HEK293 (cell line): ENCODE measurements at regions not wholly inside any gene's neighbourhood (a gene's known extent, or its start where the extent isn't known, plus 50 kb on each side); places are given as distances from the start of the nearest gene placed in this dataset.

Experiments used
- BCL11B ChIP-seq: fragments of 450-650 bp; formaldehyde crosslinking; IDR thresholded peaks from 2 replicates; pipeline ENCODE4 v1.5.1; 2016; ENCODE audit warnings: low read depth, missing biosample characterization, missing genetic modification characterization
- FEZF1 ChIP-seq: fragments of 450-650 bp; formaldehyde crosslinking; IDR thresholded peaks from 2 replicates; pipeline ENCODE4 v1.5.1; 2016; ENCODE audit warnings: missing biosample characterization, missing genetic modification characterization
- GLIS1 ChIP-seq: fragments of 450-650 bp; formaldehyde crosslinking; IDR thresholded peaks from 2 replicates; pipeline ENCODE4 v1.5.1; 2016; ENCODE audit warnings: missing biosample characterization, missing genetic modification characterization
- HOXC10 ChIP-seq: sonication (generic); formaldehyde crosslinking; IDR thresholded peaks from 2 replicates; pipeline ENCODE4 v1.8.1; 2023; ENCODE audit warnings: mild to moderate bottlenecking, missing genetic modification reagents
- KLF8 ChIP-seq: fragments of 450-650 bp; formaldehyde crosslinking; IDR thresholded peaks from 2 replicates; pipeline ENCODE4 v1.5.1; 2016; ENCODE audit warnings: missing biosample characterization, missing genetic modification characterization
- OSR2 ChIP-seq: fragments of 450-650 bp; formaldehyde crosslinking; IDR thresholded peaks from 2 replicates; pipeline ENCODE4 v1.5.1; 2016; ENCODE audit warnings: missing biosample characterization, missing genetic modification characterization
- SCRT1 ChIP-seq: fragments of 450-650 bp; formaldehyde crosslinking; IDR thresholded peaks from 2 replicates; pipeline ENCODE4 v1.5.1; 2016; ENCODE audit warnings: missing biosample characterization, missing genetic modification characterization, borderline replicate concordance
- TRIM28 ChIP-seq: IDR thresholded peaks from 2 replicates; pipeline ENCODE4 v1.6.1; 2011; ENCODE audit warnings: low read length, control low read depth, borderline replicate concordance
- WT1 ChIP-seq: fragments of 450-650 bp; formaldehyde crosslinking; IDR thresholded peaks from 2 replicates; pipeline ENCODE4 v1.5.1; 2016; ENCODE audit warnings: missing biosample characterization, missing genetic modification characterization
- ZBTB17 ChIP-seq: fragments of 450-650 bp; formaldehyde crosslinking; IDR thresholded peaks from 2 replicates; pipeline ENCODE4 v1.5.1; 2016; ENCODE audit warnings: missing biosample characterization, missing genetic modification characterization
- ZIC2 ChIP-seq: fragments of 450-650 bp; formaldehyde crosslinking; IDR thresholded peaks from 2 replicates; pipeline ENCODE4 v1.5.1; 2016; ENCODE audit warnings: missing biosample characterization, missing genetic modification characterization
- ZNF10 ChIP-seq: fragments of 450-650 bp; formaldehyde crosslinking; IDR thresholded peaks from 2 replicates; pipeline ENCODE4 v1.5.1; 2017; ENCODE audit warnings: missing biosample characterization, missing genetic modification characterization
- ZNF221 ChIP-seq: fragments of 450-650 bp; formaldehyde crosslinking; IDR thresholded peaks from 2 replicates; pipeline ENCODE4 v1.5.1; 2017; ENCODE audit warnings: missing biosample characterization, missing genetic modification characterization, borderline replicate concordance
- ZNF416 ChIP-seq: fragments of 450-650 bp; formaldehyde crosslinking; IDR thresholded peaks from 2 replicates; pipeline ENCODE4 v1.5.1; 2016; ENCODE audit warnings: missing biosample characterization, missing genetic modification characterization
- ZNF561 ChIP-seq: fragments of 450-650 bp; IDR thresholded peaks from 2 replicates; pipeline ENCODE4 v1.5.1; 2018; ENCODE audit warnings: missing biosample characterization, missing genetic modification characterization, borderline replicate concordance
- ZNF571 ChIP-seq: fragments of 450-650 bp; formaldehyde crosslinking; IDR thresholded peaks from 2 replicates; pipeline ENCODE4 v1.5.0; 2017; ENCODE audit warnings: missing biosample characterization, missing genetic modification characterization
- ZNF596 ChIP-seq: fragments of 450-650 bp; IDR thresholded peaks from 2 replicates; pipeline ENCODE4 v1.5.0; 2018; ENCODE audit warnings: missing biosample characterization, mild to moderate bottlenecking, missing genetic modification characterization, moderate library complexity
- ZNF701 ChIP-seq: fragments of 450-650 bp; formaldehyde crosslinking; IDR thresholded peaks from 2 replicates; pipeline ENCODE4 v1.5.1; 2016; ENCODE audit warnings: missing biosample characterization, missing genetic modification characterization
- ZNF843 ChIP-seq: fragments of 450-650 bp; formaldehyde crosslinking; IDR thresholded peaks from 2 replicates; pipeline ENCODE4 v1.5.1; 2016; ENCODE audit warnings: missing biosample characterization, missing genetic modification characterization
- TF ChIP-seq, protein P1 (sequence below): fragments of 450-650 bp; formaldehyde crosslinking; IDR thresholded peaks from 2 replicates; pipeline ENCODE4 v1.5.1; 2016; ENCODE audit warnings: missing biosample characterization, missing genetic modification characterization
- TF ChIP-seq, protein P2 (sequence below): fragments of 450-650 bp; formaldehyde crosslinking; IDR thresholded peaks from 2 replicates; pipeline ENCODE4 v1.5.1; 2017; ENCODE audit warnings: missing biosample characterization, missing genetic modification characterization
- TF ChIP-seq, protein P3 (sequence below): fragments of 450-650 bp; IDR thresholded peaks from 2 replicates; pipeline ENCODE4 v1.5.1; 2018; ENCODE audit warnings: missing biosample characterization, mild to moderate bottlenecking, missing genetic modification characterization
- TF ChIP-seq, protein P4 (sequence below): fragments of 450-650 bp; formaldehyde crosslinking; IDR thresholded peaks from 2 replicates; pipeline ENCODE4 v1.5.1; 2017; ENCODE audit warnings: missing biosample characterization, missing genetic modification characterization
- TF ChIP-seq, protein P5 (sequence below): fragments of 450-650 bp; formaldehyde crosslinking; conservative IDR thresholded peaks from 2 replicates; pipeline ENCODE4 v1.5.1; 2016; ENCODE audit warnings: low read depth, missing biosample characterization, missing genetic modification characterization
- TF ChIP-seq, protein P6 (sequence below): fragments of 450-650 bp; formaldehyde crosslinking; IDR thresholded peaks from 2 replicates; pipeline ENCODE4 v1.5.1; 2016; ENCODE audit warnings: missing biosample characterization, missing genetic modification characterization

DNA sequence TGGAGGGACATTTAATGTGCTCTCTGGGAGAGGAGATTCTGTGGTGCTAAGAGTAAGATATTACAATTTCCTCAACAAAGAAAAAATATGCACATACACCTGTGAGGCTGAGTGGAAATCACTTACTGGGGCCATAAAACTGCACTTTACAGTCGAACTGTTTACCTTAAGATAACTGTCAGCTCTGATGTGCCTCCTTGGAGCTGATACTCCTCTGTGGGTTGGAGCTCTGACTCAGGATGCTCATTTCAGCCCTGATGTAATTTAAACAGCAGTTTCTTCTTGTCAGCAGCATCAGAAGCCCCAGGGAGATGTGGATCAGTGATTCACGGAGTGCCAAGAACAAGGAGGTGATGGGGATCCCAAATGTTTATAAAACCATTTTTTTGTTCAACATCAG lies 241.9 kb upstream of the SFRP2 start (continued):
- TF ChIP-seq, protein P1, sequence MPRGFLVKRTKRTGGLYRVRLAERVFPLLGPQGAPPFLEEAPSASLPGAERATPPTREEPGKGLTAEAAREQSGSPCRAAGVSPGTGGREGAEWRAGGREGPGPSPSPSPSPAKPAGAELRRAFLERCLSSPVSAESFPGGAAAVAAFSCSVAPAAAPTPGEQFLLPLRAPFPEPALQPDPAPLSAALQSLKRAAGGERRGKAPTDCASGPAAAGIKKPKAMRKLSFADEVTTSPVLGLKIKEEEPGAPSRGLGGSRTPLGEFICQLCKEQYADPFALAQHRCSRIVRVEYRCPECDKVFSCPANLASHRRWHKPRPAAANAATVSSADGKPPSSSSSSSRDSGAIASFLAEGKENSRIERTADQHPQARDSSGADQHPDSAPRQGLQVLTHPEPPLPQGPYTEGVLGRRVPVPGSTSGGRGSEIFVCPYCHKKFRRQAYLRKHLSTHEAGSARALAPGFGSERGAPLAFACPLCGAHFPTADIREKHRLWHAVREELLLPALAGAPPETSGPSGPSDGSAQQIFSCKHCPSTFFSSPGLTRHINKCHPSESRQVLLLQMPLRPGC (tag by site-specific recombination): 0 out of 2 replicates have a peak, but pooled peaks have one; percentile 27
- TF ChIP-seq ZNF221 (tag by site-specific recombination) (no peak), ZNF561 (tag by site-specific recombination) (0 out of 2 replicates have a peak, but pooled peaks have one; percentile 42), ZNF571 (tag by site-specific recombination) (no peak), FEZF1 (tag by site-specific recombination) (peak; percentile 99), WT1 (peak; percentile 76), BCL11B (no peak), ZBTB17 (tag by site-specific recombination) (peak; percentile 56), SCRT1 (tag by site-specific recombination) (peak; percentile 79; the same call in 1 of the 2 replicates), OSR2 (tag by site-specific recombination) (peak; percentile 87), HOXC10 (CRISPR knock-in tag) (no peak), GLIS1 (peak; percentile 95), ZNF416 (tag by site-specific recombination) (no peak), ZNF843 (peak; percentile 93), ZNF596 (tag by site-specific recombination) (0 out of 2 replicates have a peak, but pooled peaks have one; percentile 11), ZNF10 (tag by site-specific recombination) (0 out of 2 replicates have a peak, but pooled peaks have one; percentile 25), ZIC2 (tag by site-specific recombination) (peak; percentile 56), KLF8 (peak; percentile 68), TRIM28 (0 out of 2 replicates have a peak, but pooled peaks have one; percentile 21), ZNF701 (tag by site-specific recombination) (no peak)
- TF ChIP-seq, protein P2, sequence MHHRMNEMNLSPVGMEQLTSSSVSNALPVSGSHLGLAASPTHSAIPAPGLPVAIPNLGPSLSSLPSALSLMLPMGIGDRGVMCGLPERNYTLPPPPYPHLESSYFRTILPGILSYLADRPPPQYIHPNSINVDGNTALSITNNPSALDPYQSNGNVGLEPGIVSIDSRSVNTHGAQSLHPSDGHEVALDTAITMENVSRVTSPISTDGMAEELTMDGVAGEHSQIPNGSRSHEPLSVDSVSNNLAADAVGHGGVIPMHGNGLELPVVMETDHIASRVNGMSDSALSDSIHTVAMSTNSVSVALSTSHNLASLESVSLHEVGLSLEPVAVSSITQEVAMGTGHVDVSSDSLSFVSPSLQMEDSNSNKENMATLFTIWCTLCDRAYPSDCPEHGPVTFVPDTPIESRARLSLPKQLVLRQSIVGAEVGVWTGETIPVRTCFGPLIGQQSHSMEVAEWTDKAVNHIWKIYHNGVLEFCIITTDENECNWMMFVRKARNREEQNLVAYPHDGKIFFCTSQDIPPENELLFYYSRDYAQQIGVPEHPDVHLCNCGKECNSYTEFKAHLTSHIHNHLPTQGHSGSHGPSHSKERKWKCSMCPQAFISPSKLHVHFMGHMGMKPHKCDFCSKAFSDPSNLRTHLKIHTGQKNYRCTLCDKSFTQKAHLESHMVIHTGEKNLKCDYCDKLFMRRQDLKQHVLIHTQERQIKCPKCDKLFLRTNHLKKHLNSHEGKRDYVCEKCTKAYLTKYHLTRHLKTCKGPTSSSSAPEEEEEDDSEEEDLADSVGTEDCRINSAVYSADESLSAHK: peak; percentile 90
- TF ChIP-seq, protein P3, sequence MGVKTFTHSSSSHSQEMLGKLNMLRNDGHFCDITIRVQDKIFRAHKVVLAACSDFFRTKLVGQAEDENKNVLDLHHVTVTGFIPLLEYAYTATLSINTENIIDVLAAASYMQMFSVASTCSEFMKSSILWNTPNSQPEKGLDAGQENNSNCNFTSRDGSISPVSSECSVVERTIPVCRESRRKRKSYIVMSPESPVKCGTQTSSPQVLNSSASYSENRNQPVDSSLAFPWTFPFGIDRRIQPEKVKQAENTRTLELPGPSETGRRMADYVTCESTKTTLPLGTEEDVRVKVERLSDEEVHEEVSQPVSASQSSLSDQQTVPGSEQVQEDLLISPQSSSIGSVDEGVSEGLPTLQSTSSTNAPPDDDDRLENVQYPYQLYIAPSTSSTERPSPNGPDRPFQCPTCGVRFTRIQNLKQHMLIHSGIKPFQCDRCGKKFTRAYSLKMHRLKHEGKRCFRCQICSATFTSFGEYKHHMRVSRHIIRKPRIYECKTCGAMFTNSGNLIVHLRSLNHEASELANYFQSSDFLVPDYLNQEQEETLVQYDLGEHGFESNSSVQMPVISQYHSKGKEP (tag by site-specific recombination): peak; percentile 76
- TF ChIP-seq, protein P4, sequence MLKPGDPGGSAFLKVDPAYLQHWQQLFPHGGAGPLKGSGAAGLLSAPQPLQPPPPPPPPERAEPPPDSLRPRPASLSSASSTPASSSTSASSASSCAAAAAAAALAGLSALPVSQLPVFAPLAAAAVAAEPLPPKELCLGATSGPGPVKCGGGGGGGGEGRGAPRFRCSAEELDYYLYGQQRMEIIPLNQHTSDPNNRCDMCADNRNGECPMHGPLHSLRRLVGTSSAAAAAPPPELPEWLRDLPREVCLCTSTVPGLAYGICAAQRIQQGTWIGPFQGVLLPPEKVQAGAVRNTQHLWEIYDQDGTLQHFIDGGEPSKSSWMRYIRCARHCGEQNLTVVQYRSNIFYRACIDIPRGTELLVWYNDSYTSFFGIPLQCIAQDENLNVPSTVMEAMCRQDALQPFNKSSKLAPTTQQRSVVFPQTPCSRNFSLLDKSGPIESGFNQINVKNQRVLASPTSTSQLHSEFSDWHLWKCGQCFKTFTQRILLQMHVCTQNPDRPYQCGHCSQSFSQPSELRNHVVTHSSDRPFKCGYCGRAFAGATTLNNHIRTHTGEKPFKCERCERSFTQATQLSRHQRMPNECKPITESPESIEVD (tag by site-specific recombination): peak; percentile 94
- TF ChIP-seq, protein P5, sequence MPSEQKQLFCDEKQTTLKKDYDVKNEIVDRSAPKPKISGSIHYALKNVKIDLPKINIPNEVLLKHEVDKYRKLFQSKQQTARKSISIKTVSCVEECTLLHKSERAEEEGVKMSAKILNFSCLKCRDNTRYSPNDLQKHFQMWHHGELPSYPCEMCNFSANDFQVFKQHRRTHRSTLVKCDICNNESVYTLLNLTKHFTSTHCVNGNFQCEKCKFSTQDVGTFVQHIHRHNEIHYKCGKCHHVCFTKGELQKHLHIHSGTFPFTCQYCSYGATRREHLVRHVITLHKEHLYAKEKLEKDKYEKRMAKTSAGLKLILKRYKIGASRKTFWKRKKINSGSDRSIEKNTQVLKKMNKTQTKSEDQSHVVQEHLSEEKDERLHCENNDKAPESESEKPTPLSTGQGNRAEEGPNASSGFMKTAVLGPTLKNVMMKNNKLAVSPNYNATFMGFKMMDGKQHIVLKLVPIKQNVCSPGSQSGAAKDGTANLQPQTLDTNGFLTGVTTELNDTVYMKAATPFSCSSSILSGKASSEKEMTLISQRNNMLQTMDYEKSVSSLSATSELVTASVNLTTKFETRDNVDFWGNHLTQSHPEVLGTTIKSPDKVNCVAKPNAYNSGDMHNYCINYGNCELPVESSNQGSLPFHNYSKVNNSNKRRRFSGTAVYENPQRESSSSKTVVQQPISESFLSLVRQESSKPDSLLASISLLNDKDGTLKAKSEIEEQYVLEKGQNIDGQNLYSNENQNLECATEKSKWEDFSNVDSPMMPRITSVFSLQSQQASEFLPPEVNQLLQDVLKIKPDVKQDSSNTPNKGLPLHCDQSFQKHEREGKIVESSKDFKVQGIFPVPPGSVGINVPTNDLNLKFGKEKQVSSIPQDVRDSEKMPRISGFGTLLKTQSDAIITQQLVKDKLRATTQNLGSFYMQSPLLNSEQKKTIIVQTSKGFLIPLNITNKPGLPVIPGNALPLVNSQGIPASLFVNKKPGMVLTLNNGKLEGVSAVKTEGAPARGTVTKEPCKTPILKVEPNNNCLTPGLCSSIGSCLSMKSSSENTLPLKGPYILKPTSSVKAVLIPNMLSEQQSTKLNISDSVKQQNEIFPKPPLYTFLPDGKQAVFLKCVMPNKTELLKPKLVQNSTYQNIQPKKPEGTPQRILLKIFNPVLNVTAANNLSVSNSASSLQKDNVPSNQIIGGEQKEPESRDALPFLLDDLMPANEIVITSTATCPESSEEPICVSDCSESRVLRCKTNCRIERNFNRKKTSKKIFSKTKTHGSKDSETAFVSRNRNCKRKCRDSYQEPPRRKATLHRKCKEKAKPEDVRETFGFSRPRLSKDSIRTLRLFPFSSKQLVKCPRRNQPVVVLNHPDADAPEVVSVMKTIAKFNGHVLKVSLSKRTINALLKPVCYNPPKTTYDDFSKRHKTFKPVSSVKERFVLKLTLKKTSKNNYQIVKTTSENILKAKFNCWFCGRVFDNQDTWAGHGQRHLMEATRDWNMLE (tag by site-specific recombination): 0 out of 2 replicates have a peak, but pooled peaks have one; percentile 10
- TF ChIP-seq, protein P6, sequence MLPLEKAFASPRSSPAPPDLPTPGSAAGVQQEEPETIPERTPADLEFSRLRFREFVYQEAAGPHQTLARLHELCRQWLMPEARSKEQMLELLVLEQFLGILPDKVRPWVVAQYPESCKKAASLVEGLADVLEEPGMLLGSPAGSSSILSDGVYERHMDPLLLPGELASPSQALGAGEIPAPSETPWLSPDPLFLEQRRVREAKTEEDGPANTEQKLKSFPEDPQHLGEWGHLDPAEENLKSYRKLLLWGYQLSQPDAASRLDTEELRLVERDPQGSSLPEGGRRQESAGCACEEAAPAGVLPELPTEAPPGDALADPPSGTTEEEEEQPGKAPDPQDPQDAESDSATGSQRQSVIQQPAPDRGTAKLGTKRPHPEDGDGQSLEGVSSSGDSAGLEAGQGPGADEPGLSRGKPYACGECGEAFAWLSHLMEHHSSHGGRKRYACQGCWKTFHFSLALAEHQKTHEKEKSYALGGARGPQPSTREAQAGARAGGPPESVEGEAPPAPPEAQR (tag by site-specific recombination): no peak
